Endothelial cell (in vitro differentiated cells): ENCODE measurements at regions not wholly inside any gene's neighbourhood (a gene's known extent, or its start where the extent isn't known, plus 50 kb on each side); places are given as distances from the start of the nearest gene placed in this dataset.

Experiments used
- DNase-seq: peaks from one replicate; pipeline ENCODE4 v3.0.0; 2021; ENCODE audit warnings: low spot score
- H3K27ac Mint-ChIP-seq: one replicate; pipeline ENCODE4 v1.8.0; 2021; ENCODE audit warnings: mixed read lengths, inconsistent platforms; ENCODE audit not compliant: unreplicated experiment
- H3K27me3 Mint-ChIP-seq: one replicate; pipeline ENCODE4 v1.8.0; 2021; ENCODE audit warnings: mild to moderate bottlenecking, moderate library complexity, mixed read lengths, inconsistent platforms; ENCODE audit not compliant: unreplicated experiment
- H3K36me3 Mint-ChIP-seq: one replicate; pipeline ENCODE4 v1.8.0; 2021; ENCODE audit warnings: mild to moderate bottlenecking, low read depth, mixed read lengths, inconsistent platforms; ENCODE audit not compliant: unreplicated experiment
- H3K4me1 Mint-ChIP-seq: one replicate; pipeline ENCODE4 v1.8.0; 2021; ENCODE audit warnings: mild to moderate bottlenecking, mixed read lengths, inconsistent platforms; ENCODE audit not compliant: unreplicated experiment
- H3K4me3 Mint-ChIP-seq: one replicate; pipeline ENCODE4 v1.8.0; 2021; ENCODE audit warnings: mild to moderate bottlenecking, mixed read lengths, inconsistent platforms; ENCODE audit not compliant: unreplicated experiment
- H3K9me3 Mint-ChIP-seq: one replicate; pipeline ENCODE4 v1.8.0; 2021; ENCODE audit warnings: mixed read lengths, inconsistent platforms; ENCODE audit not compliant: unreplicated experiment
- TF ChIP-seq, protein P1 (sequence below): fragments of 200-600 bp; sonication (generic); IDR thresholded peaks from one replicate; pipeline ENCODE4 v1.5.0; 2021; ENCODE audit warnings: antibody characterized with exemption; ENCODE audit not compliant: unreplicated experiment

DNA sequence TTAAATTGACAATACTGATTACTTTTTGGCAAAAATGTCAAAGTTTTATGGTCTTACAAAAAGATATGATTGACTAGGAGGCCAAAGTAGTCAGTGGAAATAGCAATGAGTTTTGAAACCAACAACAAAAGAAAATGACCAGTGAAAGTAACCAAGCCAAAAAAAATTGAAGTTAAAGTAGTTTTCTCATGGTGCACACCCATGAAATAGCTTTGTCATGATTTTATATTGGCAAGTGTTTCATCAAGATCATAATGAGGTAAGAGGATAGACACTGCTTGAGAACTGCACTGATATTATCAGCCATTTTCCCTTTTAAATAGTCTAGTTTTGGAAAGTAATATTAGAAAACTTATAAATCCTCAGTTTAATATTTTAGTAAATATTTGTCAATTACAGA, 206.2 kb upstream of the ADAMTS5 start:
- TF ChIP-seq, protein P1, sequence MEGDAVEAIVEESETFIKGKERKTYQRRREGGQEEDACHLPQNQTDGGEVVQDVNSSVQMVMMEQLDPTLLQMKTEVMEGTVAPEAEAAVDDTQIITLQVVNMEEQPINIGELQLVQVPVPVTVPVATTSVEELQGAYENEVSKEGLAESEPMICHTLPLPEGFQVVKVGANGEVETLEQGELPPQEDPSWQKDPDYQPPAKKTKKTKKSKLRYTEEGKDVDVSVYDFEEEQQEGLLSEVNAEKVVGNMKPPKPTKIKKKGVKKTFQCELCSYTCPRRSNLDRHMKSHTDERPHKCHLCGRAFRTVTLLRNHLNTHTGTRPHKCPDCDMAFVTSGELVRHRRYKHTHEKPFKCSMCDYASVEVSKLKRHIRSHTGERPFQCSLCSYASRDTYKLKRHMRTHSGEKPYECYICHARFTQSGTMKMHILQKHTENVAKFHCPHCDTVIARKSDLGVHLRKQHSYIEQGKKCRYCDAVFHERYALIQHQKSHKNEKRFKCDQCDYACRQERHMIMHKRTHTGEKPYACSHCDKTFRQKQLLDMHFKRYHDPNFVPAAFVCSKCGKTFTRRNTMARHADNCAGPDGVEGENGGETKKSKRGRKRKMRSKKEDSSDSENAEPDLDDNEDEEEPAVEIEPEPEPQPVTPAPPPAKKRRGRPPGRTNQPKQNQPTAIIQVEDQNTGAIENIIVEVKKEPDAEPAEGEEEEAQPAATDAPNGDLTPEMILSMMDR: no peak
- Mint-ChIP-seq H3K36me3 (no peaks in the 10 kb centered on the region), H3K4me3 (no peak overlapping the region), H3K27ac (no peak overlapping the region), H3K27me3 (peaks cover 4% of the 10 kb centered on the region), H3K4me1 (no peaks in the 10 kb centered on the region), H3K9me3 (no peaks in the 10 kb centered on the region)
- no peak for DNase-seq

DNA sequence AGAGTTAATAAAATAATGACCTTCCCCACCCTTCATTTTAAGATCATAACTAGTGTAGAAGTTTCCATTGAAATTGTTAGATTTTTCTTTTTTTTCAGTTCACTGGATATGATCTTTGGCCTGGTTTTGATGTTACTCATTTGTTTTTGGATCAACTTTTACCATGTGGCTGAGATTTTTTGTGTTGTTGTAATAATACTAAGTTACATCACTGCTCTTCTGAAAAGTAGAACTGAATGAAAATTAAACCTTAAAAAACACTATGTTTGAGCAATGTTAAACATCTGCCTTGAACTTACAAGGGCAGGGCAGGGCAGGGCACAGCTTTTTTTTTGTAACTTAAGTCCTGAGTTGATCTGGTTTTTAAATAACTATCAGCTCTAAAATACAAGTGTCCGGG, 204.8 kb upstream of the ADAMTS5 start:
- Mint-ChIP-seq H3K4me3 (no peak overlapping the region), H3K27ac (no peak overlapping the region), H3K4me1 (no peaks in the 10 kb centered on the region), H3K27me3 (peaks cover 4% of the 10 kb centered on the region), H3K9me3 (no peaks in the 10 kb centered on the region), H3K36me3 (no peaks in the 10 kb centered on the region)
- TF ChIP-seq, protein P1: no peak
- DNase-seq: no peak

DNA sequence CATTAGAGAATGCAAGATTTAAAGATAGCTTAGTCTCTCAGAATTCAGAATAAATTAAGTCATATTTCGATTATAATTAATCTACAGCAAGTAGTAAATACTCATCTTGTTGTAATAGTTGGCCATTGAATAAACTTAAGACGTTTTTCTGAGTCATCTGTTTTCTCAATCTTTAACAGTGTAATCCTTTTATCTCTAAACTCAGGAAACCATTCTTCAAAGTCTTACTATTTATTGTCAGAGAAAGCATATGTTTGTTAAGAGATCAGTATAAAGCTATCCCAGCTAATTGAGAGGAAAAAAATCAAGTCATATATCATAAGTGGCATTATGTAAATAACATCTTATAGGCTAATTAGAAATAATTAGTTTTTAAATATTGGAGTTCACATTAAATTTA, 201.2 kb upstream of the ADAMTS5 start:
- Mint-ChIP-seq H3K4me3 (no peak overlapping the region), H3K27me3 (peaks cover 2% of the 10 kb centered on the region), H3K4me1 (no peaks in the 10 kb centered on the region), H3K27ac (no peak overlapping the region), H3K36me3 (no peaks in the 10 kb centered on the region), H3K9me3 (no peaks in the 10 kb centered on the region)
- no peak for DNase-seq
- TF ChIP-seq, protein P1: no peak

DNA sequence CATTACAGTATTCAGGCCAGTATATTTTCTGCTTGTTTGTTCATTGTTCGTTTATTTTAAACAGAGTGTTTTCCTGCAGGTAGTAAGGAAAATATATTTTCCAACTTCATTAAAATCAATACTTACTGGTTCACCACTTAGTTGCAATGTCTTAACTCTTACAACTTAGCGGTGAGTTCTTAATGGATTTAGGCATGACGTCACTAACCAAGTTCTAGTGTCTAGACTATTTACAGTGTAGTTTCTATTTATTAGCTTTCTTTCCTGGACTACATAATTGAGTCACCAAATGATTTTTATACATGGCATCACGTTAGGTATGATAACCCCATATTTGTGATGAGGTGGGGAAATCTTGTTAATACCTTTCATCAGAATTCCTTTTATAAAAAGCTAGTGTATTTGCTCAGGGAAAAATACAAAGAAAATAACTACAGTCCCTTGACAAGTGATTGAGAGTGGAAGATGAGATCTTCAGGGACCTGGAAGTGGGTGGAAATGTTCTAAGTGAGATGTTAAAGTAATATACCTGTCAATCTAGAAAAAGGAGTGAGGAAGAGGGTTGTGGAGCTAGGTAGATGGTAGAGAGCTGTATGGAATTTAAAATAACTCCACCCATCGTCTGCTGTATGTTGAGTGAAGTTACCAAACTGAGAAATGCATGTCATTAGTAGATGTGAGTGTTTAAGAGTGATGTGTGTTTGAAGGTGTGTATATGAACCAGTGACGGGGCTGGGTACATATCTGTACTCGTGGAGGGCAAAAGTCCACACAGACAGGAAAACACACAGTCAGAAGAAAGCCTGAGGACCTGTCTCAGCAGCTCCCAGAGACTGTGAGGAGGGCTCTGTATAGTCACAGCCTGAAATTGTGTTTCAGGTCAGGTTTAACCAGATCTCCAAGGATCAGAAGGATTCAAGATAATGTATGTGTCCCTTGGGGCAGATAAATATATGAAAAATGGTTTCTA, 197.6 kb upstream of the ADAMTS5 start:
- H3K27ac Mint-ChIP-seq: no peak overlapping the region
- no peak for DNase-seq
- peaks cover 2% of the 10 kb centered on the region for H3K27me3 Mint-ChIP-seq
- TF ChIP-seq, protein P1: no peak
- H3K4me1 Mint-ChIP-seq: no peaks in the 10 kb centered on the region
- no peak overlapping the region for H3K4me3 Mint-ChIP-seq
- no peaks in the 10 kb centered on the region for H3K36me3 Mint-ChIP-seq
- H3K9me3 Mint-ChIP-seq: no peaks in the 10 kb centered on the region

DNA sequence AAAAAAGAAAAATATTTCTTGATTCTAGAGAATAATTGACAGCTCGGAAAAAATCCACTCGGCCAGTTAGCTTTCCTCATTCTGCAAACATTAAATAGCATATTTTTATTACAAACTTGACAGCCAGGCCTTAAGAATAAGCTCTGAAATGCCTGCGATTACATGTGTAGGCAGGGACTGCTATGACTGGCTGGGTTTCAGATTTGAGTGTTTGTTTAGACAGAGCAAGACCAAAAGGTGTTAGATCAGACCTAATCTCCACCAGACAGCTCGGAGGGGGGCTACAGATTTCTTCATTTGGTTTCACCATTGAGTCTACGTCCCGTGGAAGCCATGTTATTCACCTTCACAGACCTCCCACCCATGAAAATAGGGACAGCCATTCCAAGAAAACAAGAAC, 192.1 kb upstream of the ADAMTS5 start:
- DNase-seq: no peak
- H3K4me1 Mint-ChIP-seq: no peaks in the 10 kb centered on the region
- TF ChIP-seq, protein P1: no peak
- H3K9me3 Mint-ChIP-seq: no peaks in the 10 kb centered on the region
- no peaks in the 10 kb centered on the region for H3K27me3 Mint-ChIP-seq
- no peaks in the 10 kb centered on the region for H3K36me3 Mint-ChIP-seq
- no peak overlapping the region for H3K27ac Mint-ChIP-seq
- no peak overlapping the region for H3K4me3 Mint-ChIP-seq
